GM23338 (cell line): ENCODE measurements at regions not wholly inside any gene's neighbourhood (a gene's known extent, or its start where the extent isn't known, plus 50 kb on each side); places are given as distances from the start of the nearest gene placed in this dataset.

Source experiments
- ATAC-seq: fragments of 200-7000 bp; cut with Tn5 transposase; 3 replicates; pipeline ENCODE4 v1.9.1; 2020
- DNase-seq: peaks from one replicate; pipeline ENCODE4 v3.0.0-alpha.2; 2015; ENCODE audit warnings: low spot score
- H2AFZ ChIP-seq: fragments of 200-600 bp; sonication (generic); 2 replicates; pipeline ENCODE4 v1.8.0; 2016; ENCODE audit warnings: antibody characterized with exemption, mild to moderate bottlenecking, moderate library complexity
- H3F3A ChIP-seq: fragments of 200-600 bp; sonication (generic); replicated peaks from 2 replicates; pipeline ENCODE4 v1.8.0; 2017; ENCODE audit warnings: antibody characterized with exemption, mixed run types, low read depth
- H3K27ac ChIP-seq: fragments of 200-600 bp; sonication (generic); 2 replicates; pipeline ENCODE4 v1.6.1; 2016; ENCODE audit warnings: low read depth
- H3K27me3 ChIP-seq: fragments of 200-600 bp; sonication (generic); 2 replicates; pipeline ENCODE4 v1.8.0; 2016; ENCODE audit warnings: mild to moderate bottlenecking, mixed run types, moderate library complexity; ENCODE audit not compliant: insufficient read depth
- H3K36me3 ChIP-seq: fragments of 200-600 bp; sonication (generic); 2 replicates; pipeline ENCODE4 v1.8.0; 2016; ENCODE audit warnings: mild to moderate bottlenecking; ENCODE audit not compliant: insufficient read depth
- H3K4me1 ChIP-seq: fragments of 200-600 bp; sonication (generic); 2 replicates; pipeline ENCODE4 v1.8.0; 2016; ENCODE audit warnings: mild to moderate bottlenecking, moderate library complexity; ENCODE audit not compliant: insufficient read depth
- H3K4me2 ChIP-seq: fragments of 200-600 bp; sonication (generic); 2 replicates; pipeline ENCODE4 v1.7.1; 2017; ENCODE audit warnings: mixed run types
- H3K4me3 ChIP-seq: fragments of 200-600 bp; sonication (generic); 2 replicates; pipeline ENCODE4 v1.6.1; 2016; ENCODE audit warnings: mixed run types
- H3K79me2 ChIP-seq: fragments of 200-600 bp; sonication (generic); replicated peaks from 2 replicates; pipeline ENCODE4 v1.8.0; 2017; ENCODE audit warnings: mild to moderate bottlenecking; ENCODE audit not compliant: insufficient read depth
- H3K9me2 ChIP-seq: fragments of 200-600 bp; sonication (generic); 2 replicates; pipeline ENCODE4 v1.8.0; 2017; ENCODE audit not compliant: insufficient read depth
- H4K20me1 ChIP-seq: fragments of 200-600 bp; sonication (generic); replicated peaks from 2 replicates; pipeline ENCODE4 v1.8.0; 2017; ENCODE audit warnings: mild to moderate bottlenecking; ENCODE audit not compliant: insufficient read depth
- H3K27ac Mint-ChIP-seq: 2 replicates; pipeline ENCODE4 v1.8.0; 2020; ENCODE audit warnings: inconsistent platforms, mild to moderate bottlenecking, moderate library complexity, mixed read lengths
- H3K27me3 Mint-ChIP-seq: 3 replicates; pipeline ENCODE4 v1.8.0; 2022; ENCODE audit warnings: low read depth, mild to moderate bottlenecking, moderate library complexity, mixed read lengths, inconsistent platforms; ENCODE audit not compliant: insufficient read depth, poor library complexity
- H3K36me3 Mint-ChIP-seq: 3 replicates; pipeline ENCODE4 v1.8.0; 2021; ENCODE audit warnings: low read depth, mild to moderate bottlenecking, inconsistent platforms, moderate library complexity, mixed read lengths
- H3K4me1 Mint-ChIP-seq: 3 replicates; pipeline ENCODE4 v1.8.0; 2020; ENCODE audit warnings: mild to moderate bottlenecking, inconsistent platforms, mixed read lengths
- H3K4me3 Mint-ChIP-seq: 3 replicates; pipeline ENCODE4 v1.8.0; 2021; ENCODE audit warnings: moderate library complexity, mild to moderate bottlenecking, inconsistent platforms, mixed read lengths
- H3K9me3 Mint-ChIP-seq: 3 replicates; pipeline ENCODE4 v1.8.0; 2020; ENCODE audit warnings: moderate library complexity, mild to moderate bottlenecking, inconsistent platforms, mixed read lengths
- CREB1 ChIP-seq: fragments of 250-450 bp; sonication (Bioruptor Pico); IDR thresholded peaks from 2 replicates; pipeline ENCODE4 v1.5.0; 2020; ENCODE audit warnings: low read depth, mild to moderate bottlenecking, moderate library complexity
- EZH2 ChIP-seq: fragments of 200-600 bp; sonication (generic); IDR thresholded peaks from one replicate; pipeline ENCODE4 v1.8.0; 2017; ENCODE audit warnings: antibody characterized with exemption, mild to moderate bottlenecking, low read depth; ENCODE audit not compliant: unreplicated experiment
- EZH2phosphoT487 ChIP-seq: fragments of 200-600 bp; sonication (generic); IDR thresholded peaks from one replicate; pipeline ENCODE4 v1.8.1; 2018; ENCODE audit warnings: antibody characterized with exemption; ENCODE audit not compliant: unreplicated experiment
- JUNB ChIP-seq: IDR thresholded peaks from one replicate; pipeline ENCODE4 v1.6.1; 2016; ENCODE audit warnings: antibody characterized with exemption; ENCODE audit not compliant: unreplicated experiment
- NANOG ChIP-seq: IDR thresholded peaks from 2 replicates; pipeline ENCODE4 v1.6.1; 2016; ENCODE audit warnings: antibody characterized with exemption, borderline replicate concordance
- STAT1 ChIP-seq: IDR thresholded peaks from one replicate; pipeline ENCODE4 v1.6.1; 2016; ENCODE audit warnings: antibody characterized with exemption; ENCODE audit not compliant: unreplicated experiment
- ZNF114 ChIP-seq: fragments of 250-450 bp; sonication (Bioruptor Pico); IDR thresholded peaks from 2 replicates; pipeline ENCODE4 v1.5.0; 2020; ENCODE audit warnings: mild to moderate bottlenecking, moderate library complexity
- ZNF331 ChIP-seq: fragments of 250-450 bp; sonication (Bioruptor Pico); IDR thresholded peaks from 2 replicates; pipeline ENCODE4 v1.5.0; 2020; ENCODE audit warnings: low read depth, mild to moderate bottlenecking, moderate library complexity
- ZNF462 ChIP-seq: fragments of 250-450 bp; sonication (Bioruptor Pico); IDR thresholded peaks from 2 replicates; pipeline ENCODE4 v1.5.0; 2020; ENCODE audit warnings: mild to moderate bottlenecking, moderate library complexity
- TF ChIP-seq, protein P1 (sequence below), 2 experiments: fragments of 200-600 bp in 1 of 2; sonication (generic) in 1 of 2; conservative IDR thresholded peaks; 2 replicates each; pipeline versions ENCODE4 v1.5.1 to v1.6.1; 2016 to 2017; ENCODE audit warnings: antibody characterized with exemption in 2 of 2, low read depth in 2 of 2, mild to moderate bottlenecking in 2 of 2, moderate library complexity in 1 of 2
- TF ChIP-seq, protein P2 (sequence below): IDR thresholded peaks from one replicate; pipeline ENCODE4 v1.6.1; 2018; ENCODE audit warnings: antibody characterized with exemption; ENCODE audit not compliant: unreplicated experiment

DNA sequence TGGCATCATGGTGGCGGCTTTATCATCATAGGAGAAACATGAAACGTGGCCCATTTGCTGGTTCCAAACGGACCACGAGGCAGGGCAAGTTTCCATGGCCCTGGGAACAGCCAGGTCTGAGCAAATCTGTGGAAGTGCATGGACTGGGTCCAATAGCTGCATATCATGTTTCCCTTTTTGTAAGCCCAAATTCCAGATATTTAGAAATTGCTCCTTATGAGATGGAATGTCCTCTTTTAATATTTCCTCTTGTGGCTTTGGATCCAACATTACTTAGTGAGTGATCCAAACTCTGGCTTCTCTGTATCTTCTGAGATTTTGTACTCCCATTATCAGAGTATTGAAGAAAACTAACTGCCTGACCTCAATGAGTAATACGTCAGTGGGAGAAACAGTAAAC is 79.8 kb upstream of the FBXL7 start:
- DNase-seq = no peak
- H3K27me3 ChIP-seq = no peaks in the 10 kb centered on the region
- H3K4me2 ChIP-seq = no peak overlapping the region
- ATAC-seq = no peak
- no peaks in the 10 kb centered on the region for H4K20me1 ChIP-seq
- H3K4me3 ChIP-seq = no peak overlapping the region
- Mint-ChIP-seq H3K27ac (no peak overlapping the region), H3K36me3 (no peaks in the 10 kb centered on the region), H3K4me3 (no peak overlapping the region), H3K27me3 (no peaks in the 10 kb centered on the region), H3K4me1 (peaks cover under 1% of the 10 kb centered on the region; the same call in 1 of the 3 replicates), H3K9me3 (peaks cover under 1% of the 10 kb centered on the region; the same call in 2 of the 3 replicates)
- no peaks in the 10 kb centered on the region for H3K79me2 ChIP-seq
- H3K4me1 ChIP-seq = no peaks in the 10 kb centered on the region
- H3F3A ChIP-seq = no peaks in the 10 kb centered on the region
- H3K27ac ChIP-seq = no peak overlapping the region
- H3K36me3 ChIP-seq = no peaks in the 10 kb centered on the region
- TF ChIP-seq EZH2 (no peak), STAT1 (no peak), ZNF462 (CRISPR knock-in tag) (no peak), JUNB (no peak), CREB1 (CRISPR knock-in tag) (no peak), ZNF114 (CRISPR knock-in tag) (no peak), ZNF331 (CRISPR knock-in tag) (no peak)
- H3K9me2 ChIP-seq = 0 out of 2 replicates have a peak, but pooled peaks cover 6% of the 10 kb centered on the region
- H2AFZ ChIP-seq = no peak overlapping the region

DNA sequence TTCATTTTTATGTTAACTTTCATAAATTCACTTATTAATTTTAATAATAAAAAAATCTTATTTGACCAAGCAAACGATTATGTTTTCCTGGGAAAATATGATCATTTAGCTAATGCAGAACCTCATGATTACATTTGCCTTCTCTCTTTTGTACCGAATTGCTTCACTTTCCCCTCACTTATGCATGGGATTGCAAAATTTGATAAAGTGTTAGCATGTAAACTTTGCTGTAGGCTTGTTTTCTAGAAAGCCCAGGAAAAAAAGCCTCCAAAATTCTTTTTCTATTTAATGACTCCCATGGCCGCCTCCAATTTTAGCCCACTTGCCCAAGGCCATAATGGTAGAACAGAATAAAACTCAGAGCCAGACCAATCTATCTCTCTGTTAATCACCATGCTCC is 82.8 kb upstream of the FBXL7 start:
- Histone ChIP-seq H3K79me2 (no peaks in the 10 kb centered on the region), H3K27me3 (no peaks in the 10 kb centered on the region), H3K4me3 (no peak overlapping the region), H3F3A (0 out of 2 replicates have a peak, but pooled peaks cover 5% of the 10 kb centered on the region), H3K36me3 (no peaks in the 10 kb centered on the region), H3K4me1 (no peaks in the 10 kb centered on the region), H3K27ac (no peak overlapping the region), H3K4me2 (no peak overlapping the region), H3K9me2 (0 out of 2 replicates have a peak, but pooled peaks cover 6% of the 10 kb centered on the region), H4K20me1 (no peaks in the 10 kb centered on the region), H2AFZ (no peak overlapping the region)
- DNase-seq (no peak), ATAC-seq (no peak)
- Mint-ChIP-seq H3K9me3 (peaks cover 12% of the 10 kb centered on the region; the same call in 2 of the 3 replicates), H3K27ac (no peak overlapping the region), H3K4me1 (no peaks in the 10 kb centered on the region), H3K36me3 (no peaks in the 10 kb centered on the region), H3K27me3 (no peaks in the 10 kb centered on the region), H3K4me3 (no peak overlapping the region)
- TF ChIP-seq EZH2phosphoT487 (no peak), EZH2 (no peak), STAT1 (no peak), NANOG (no peak), ZNF331 (CRISPR knock-in tag) (no peak), JUNB (no peak)
- TF ChIP-seq, protein P1, sequence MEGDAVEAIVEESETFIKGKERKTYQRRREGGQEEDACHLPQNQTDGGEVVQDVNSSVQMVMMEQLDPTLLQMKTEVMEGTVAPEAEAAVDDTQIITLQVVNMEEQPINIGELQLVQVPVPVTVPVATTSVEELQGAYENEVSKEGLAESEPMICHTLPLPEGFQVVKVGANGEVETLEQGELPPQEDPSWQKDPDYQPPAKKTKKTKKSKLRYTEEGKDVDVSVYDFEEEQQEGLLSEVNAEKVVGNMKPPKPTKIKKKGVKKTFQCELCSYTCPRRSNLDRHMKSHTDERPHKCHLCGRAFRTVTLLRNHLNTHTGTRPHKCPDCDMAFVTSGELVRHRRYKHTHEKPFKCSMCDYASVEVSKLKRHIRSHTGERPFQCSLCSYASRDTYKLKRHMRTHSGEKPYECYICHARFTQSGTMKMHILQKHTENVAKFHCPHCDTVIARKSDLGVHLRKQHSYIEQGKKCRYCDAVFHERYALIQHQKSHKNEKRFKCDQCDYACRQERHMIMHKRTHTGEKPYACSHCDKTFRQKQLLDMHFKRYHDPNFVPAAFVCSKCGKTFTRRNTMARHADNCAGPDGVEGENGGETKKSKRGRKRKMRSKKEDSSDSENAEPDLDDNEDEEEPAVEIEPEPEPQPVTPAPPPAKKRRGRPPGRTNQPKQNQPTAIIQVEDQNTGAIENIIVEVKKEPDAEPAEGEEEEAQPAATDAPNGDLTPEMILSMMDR (conservative IDR thresholded peaks at IDR 0.05; ENCODE audit: low read depth in 2 of 2) = no peak
- TF ChIP-seq, protein P2, sequence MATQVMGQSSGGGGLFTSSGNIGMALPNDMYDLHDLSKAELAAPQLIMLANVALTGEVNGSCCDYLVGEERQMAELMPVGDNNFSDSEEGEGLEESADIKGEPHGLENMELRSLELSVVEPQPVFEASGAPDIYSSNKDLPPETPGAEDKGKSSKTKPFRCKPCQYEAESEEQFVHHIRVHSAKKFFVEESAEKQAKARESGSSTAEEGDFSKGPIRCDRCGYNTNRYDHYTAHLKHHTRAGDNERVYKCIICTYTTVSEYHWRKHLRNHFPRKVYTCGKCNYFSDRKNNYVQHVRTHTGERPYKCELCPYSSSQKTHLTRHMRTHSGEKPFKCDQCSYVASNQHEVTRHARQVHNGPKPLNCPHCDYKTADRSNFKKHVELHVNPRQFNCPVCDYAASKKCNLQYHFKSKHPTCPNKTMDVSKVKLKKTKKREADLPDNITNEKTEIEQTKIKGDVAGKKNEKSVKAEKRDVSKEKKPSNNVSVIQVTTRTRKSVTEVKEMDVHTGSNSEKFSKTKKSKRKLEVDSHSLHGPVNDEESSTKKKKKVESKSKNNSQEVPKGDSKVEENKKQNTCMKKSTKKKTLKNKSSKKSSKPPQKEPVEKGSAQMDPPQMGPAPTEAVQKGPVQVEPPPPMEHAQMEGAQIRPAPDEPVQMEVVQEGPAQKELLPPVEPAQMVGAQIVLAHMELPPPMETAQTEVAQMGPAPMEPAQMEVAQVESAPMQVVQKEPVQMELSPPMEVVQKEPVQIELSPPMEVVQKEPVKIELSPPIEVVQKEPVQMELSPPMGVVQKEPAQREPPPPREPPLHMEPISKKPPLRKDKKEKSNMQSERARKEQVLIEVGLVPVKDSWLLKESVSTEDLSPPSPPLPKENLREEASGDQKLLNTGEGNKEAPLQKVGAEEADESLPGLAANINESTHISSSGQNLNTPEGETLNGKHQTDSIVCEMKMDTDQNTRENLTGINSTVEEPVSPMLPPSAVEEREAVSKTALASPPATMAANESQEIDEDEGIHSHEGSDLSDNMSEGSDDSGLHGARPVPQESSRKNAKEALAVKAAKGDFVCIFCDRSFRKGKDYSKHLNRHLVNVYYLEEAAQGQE = no peak
